GM18951 (cell line): ENCODE measurements at regions not wholly inside any gene's neighbourhood (a gene's known extent, or its start where the extent isn't known, plus 50 kb on each side); places are given as distances from the start of the nearest gene placed in this dataset.
"Not testable (repeated sequence)": the region's sequence is repeated elsewhere in the genome, so short reads cannot be mapped to it uniquely, and the experiment has no call there.

Source experiments
- POLR2A ChIP-seq: IDR thresholded peaks from 4 replicates; pipeline ENCODE4 v1.6.1; 2011; ENCODE audit warnings: mild to moderate bottlenecking; ENCODE audit not compliant: insufficient read length, insufficient read depth; ENCODE audit errors: extremely low read depth
- in situ Hi-C: fragments of 300-500 bp; cut with MboI; formaldehyde crosslinking; loops from one replicate; pipeline ENCODE4 v1.12.0; 2022; ENCODE audit warnings: low sequenced_read_pairs, mixed read lengths, inconsistent platforms; ENCODE audit not compliant: unreplicated experiment

DNA sequence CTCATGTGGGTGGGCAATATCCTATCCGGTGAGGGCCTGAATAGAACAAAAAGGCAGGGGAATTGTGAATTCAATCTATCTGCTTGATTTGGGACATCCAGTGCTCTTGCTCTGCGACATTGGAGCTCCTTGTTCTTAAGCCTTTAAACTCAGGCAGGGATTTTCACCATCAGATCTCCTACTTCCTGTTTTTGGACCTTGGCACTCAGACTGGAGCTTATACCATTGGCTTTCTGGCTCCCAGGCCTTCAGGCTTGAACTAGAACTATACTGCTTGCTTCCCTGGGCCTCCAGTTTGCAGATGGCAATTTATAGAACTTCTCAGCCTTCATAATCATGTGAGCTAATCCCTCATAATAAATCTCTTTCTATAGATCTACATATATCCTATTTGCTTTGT, 134.3 kb upstream of the CLINT1 start:
- no peak for TF ChIP-seq POLR2A
- in situ Hi-C loops, result no loop called here

DNA sequence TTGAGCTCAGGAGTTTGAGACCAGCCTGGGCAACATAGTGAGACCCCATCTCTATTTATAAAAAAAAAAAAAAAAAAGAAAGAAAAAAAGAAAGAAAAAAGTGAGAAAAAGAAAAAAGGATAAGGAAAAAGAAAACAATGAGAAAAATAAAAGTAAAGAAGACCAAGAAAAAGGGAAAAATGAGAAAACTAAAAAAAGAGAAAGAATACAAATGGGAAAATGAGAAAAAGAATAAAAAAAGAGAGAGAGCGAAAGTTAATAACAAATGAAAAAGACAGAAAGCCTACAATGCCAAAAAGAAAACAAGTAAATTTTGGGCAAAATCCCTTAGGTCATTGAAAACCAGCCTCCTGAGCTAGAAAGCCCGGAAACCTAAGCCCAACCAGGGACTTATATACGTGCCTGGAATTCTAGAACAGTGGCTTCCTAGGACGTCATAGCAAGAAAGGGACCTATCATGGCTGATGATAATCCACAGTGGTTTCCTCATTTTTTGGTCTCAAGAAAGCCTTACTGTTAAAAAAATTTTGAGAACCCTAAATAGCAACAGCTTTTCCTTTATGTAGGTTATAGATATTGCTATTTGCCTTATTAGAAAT, 131.7 kb upstream of the CLINT1 start:
- in situ Hi-C loops, result no loop called here
- TF ChIP-seq POLR2A, result no peak

- no peak for TF ChIP-seq POLR2A
Observed at GRCh38 chr5:157989296-157989695, 130.4 kb upstream of the CLINT1 start.

DNA sequence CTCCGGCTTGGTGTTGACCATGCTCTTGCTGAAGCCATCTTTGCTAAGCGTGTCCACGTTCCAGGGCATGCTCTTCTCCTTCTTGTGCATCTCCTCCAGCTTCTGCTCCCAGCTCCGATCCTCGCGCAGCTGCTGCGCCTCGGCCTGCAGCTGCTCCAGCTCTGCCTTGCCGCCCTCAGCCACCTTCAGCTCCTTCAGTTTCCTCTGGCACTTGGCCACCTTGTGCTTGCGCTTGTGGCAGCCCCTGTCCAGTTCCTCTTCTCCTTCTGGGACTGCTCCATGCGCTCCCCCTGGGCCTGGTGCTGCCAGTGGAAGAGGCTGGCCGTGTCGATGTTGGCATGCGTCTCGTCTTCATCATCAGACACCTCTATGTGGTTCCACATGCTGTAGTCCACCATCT, 128.3 kb upstream of the CLINT1 start:
- TF ChIP-seq POLR2A, result no peak
- in situ Hi-C loops, result no loop called here

More at GRCh38 chr5:157989296-157989695, 130.4 kb upstream of the CLINT1 start:
- in situ Hi-C loops, result no loop called here

DNA sequence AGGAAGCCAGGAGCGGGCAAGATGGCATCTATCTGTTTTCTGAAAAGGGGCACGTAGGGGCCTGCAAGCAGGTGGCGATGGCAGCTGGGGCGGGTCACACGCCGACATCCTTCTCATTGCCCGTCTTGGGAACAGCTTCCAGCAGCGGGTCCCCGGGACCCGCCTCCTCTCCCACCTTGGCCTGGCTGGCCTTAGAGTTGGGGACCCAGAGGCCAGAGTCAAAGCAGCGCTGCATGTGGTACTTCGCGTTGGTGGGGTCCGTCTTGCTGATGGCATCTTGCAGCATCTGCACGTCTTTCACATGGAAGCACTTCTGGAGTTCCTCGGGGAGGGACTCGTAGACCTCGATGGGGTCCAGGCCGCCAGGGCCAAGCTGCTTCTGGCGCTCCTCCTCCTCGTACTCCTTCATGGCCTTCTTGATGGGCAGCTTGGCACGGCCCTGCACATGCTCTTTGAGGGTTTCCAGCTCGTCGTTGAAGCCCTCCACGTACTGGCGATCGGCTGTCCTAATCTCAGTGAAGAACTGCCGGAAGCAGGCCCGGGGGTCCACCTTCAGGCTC, 127.6 kb upstream of the CLINT1 start:
- in situ Hi-C loops, result no loop called here

DNA sequence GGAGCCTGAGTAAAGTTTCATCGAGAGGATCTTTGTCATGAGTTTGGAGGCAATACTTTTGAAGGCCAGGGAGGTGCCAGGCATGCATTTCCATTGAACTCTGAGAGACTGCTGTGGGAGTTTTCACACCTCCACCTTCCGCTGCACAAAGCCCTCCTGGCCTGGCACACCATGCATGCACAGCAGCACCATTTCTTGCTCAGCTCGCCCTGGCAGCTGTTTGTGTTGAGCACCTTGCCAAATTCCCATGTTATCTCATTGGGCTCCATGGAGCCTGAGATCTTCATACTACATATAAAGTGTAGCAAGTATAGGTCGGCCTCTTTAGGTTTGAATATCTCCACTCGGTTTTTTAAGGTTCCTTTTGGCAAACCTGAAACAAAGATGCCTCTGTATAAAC, 125.7 kb upstream of the CLINT1 start:
- in situ Hi-C loops, result no loop called here
- no peak for TF ChIP-seq POLR2A

More for the DNA sequence above, 127.6 kb upstream of the CLINT1 start:
- no peak for TF ChIP-seq POLR2A

- in situ Hi-C loops, result no loop called here
Observed at GRCh38 chr5:157983906-157984551, 125.1 kb upstream of the CLINT1 start.

GRCh38 chr5:157978061-157978460, 119.1 kb upstream of the CLINT1 start:
- in situ Hi-C loops, result no loop called here
- TF ChIP-seq POLR2A, result no peak

More at GRCh38 chr5:157983906-157984551, 125.1 kb upstream of the CLINT1 start:
- no peak for TF ChIP-seq POLR2A

DNA sequence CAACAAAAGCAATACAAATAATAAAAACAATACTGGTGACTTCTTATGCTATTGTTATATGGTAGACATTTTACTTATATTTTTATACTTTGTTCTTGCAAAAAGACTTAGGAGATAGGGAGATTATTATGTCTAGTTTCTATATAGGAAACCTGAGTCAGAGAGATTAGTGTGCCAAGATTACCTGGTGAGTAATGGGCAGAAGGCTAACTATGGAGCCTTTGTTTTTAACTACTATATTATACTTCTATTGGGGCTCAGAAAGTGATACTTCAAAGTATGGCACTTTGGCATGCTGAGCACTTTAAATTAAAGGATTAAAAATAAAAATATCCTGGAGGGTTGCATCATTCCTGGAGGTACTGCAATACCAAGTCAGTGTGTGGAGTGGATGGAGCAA, 117.5 kb upstream of the CLINT1 start:
- no peak for TF ChIP-seq POLR2A
- in situ Hi-C loops, result no loop called here

DNA sequence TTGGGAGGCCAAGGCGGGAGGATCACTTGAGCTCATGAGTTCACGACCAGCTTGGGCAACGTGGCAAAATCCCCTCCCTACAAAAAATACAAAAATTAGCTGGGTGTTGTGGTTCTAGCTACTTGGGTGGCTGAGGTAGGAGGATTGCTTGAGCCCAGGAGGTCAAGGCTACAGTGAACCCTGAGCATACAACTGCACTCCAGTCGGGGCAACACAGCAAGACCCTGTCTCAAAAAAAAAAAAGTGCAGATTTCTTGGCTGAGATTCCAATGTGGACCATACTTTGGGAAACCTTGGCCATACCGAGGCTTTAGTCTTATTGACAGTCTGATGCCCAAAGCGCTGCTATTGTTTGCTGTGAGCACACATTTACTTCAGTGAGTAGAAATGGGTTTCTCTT, 113.6 kb upstream of the CLINT1 start:
- no peak for TF ChIP-seq POLR2A
- in situ Hi-C loops, result no loop called here

DNA sequence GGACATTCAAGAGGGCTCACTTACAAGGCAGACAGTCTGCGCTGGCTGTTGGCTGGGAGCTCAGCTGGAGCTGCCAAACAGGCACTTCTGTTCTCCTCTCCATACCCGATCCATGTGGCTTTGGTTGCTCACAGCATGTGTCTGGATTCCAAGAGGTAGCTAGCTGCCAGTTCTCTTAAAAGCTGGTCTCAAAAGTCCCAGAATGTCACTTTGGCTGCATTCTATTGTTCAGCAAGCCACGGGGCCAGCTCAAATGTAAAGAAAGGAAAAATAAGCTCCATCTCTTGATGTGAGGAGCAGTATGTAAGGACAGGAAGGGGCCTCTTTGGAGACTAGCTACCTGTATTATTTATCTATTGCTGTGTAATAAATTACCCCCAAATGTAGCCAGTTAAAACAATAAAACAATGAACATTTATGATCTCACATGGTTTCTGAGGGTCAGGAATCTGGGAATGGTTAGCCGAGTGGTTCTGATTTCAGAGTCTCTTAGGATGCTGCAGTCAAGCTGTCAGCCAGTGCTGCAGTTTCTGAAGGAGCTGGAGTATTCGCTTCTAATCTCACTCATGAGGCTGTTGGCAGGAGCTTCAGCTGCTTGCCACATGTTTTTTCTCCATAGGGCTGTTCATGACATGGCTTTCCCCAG, 112.7 kb upstream of the CLINT1 start:
- in situ Hi-C loops, result no loop called here
- TF ChIP-seq POLR2A, result no peak

- in situ Hi-C loops, result not testable (repeated sequence)
Observed at GRCh38 chr5:157968570-157968969, 109.6 kb upstream of the CLINT1 start.

GRCh38 chr5:157965989-157966388, 107.0 kb upstream of the CLINT1 start:
- in situ Hi-C loops, result no loop called here
- no peak for TF ChIP-seq POLR2A
